ENCODE measurements at regions not wholly inside any gene's neighbourhood (a gene's known extent, or its start where the extent isn't known, plus 50 kb on each side); places are given as distances from the start of the nearest gene placed in this dataset.

GRCh38 chr20:11588875-11589274 is 328.8 kb upstream of the BTBD3 start:
- no peak for DNase-seq (ENCODE audit: low read depth)
- H3K4me3 ChIP-seq (ENCODE audit: low read depth, low read length): no peak overlapping the region
- TF ChIP-seq CTCF (conservative IDR thresholded peaks at IDR 0.05; ENCODE audit: low read depth, low read length): no peak

- no peak for DNase-seq (ENCODE audit: low read depth)
- TF ChIP-seq CTCF (conservative IDR thresholded peaks at IDR 0.05; ENCODE audit: low read depth, low read length): no peak
- no peak overlapping the region for H3K4me3 ChIP-seq (ENCODE audit: low read depth, low read length)
Observed at GRCh38 chr20:11591965-11592364, 325.7 kb upstream of the BTBD3 start.

- DNase-seq (ENCODE audit: low read depth): no peak
- H3K4me3 ChIP-seq (ENCODE audit: low read depth, low read length): no peak overlapping the region
- TF ChIP-seq CTCF (conservative IDR thresholded peaks at IDR 0.05; ENCODE audit: low read depth, low read length): no peak
Observed at GRCh38 chr20:11604339-11604738, 313.4 kb upstream of the BTBD3 start.

GRCh38 chr20:11607047-11607446 is 310.6 kb upstream of the BTBD3 start:
- no peak for DNase-seq (ENCODE audit: low read depth)
- no peak for TF ChIP-seq CTCF (conservative IDR thresholded peaks at IDR 0.05; ENCODE audit: low read depth, low read length)
- no peak overlapping the region for H3K4me3 ChIP-seq (ENCODE audit: low read depth, low read length)

- H3K4me3 ChIP-seq (ENCODE audit: low read depth, low read length): no peak overlapping the region
- TF ChIP-seq CTCF (conservative IDR thresholded peaks at IDR 0.05; ENCODE audit: low read depth, low read length): no peak
- DNase-seq (ENCODE audit: low read depth): no peak
Observed at GRCh38 chr20:11608736-11609135, 309.0 kb upstream of the BTBD3 start.

- H3K4me3 ChIP-seq (ENCODE audit: low read depth, low read length): no peak overlapping the region
- TF ChIP-seq CTCF (conservative IDR thresholded peaks at IDR 0.05; ENCODE audit: low read depth, low read length): no peak
- no peak for DNase-seq (ENCODE audit: low read depth)
Observed at GRCh38 chr20:11624704-11625103, 293.0 kb upstream of the BTBD3 start.

GRCh38 chr20:11626551-11626950 is 291.1 kb upstream of the BTBD3 start:
- H3K4me3 ChIP-seq (ENCODE audit: low read depth, low read length): no peak overlapping the region
- no peak for TF ChIP-seq CTCF (conservative IDR thresholded peaks at IDR 0.05; ENCODE audit: low read depth, low read length)
- DNase-seq (ENCODE audit: low read depth): no peak
